D721Med (cell line): ENCODE measurements at regions not wholly inside any gene's neighbourhood (a gene's known extent, or its start where the extent isn't known, plus 50 kb on each side); places are given as distances from the start of the nearest gene placed in this dataset.

Experiments
- DNase-seq: peaks from one replicate; pipeline ENCODE4 v3.0.0; 2011; ENCODE audit warnings: low spot score; ENCODE audit not compliant: insufficient read length
- FAIRE-seq: peaks from 2 replicates; lab custom pipeline; 2011; peaks lifted over from hg19 to GRCh38; lab: Jason Lieb, UNC
- TF ChIP-seq, protein P1 (sequence below): IDR thresholded peaks from 2 replicates; pipeline ENCODE4 v1.5.1; 2012; ENCODE audit warnings: mild to moderate bottlenecking, control low read depth; ENCODE audit not compliant: insufficient read depth; ENCODE audit errors: missing control alignments

DNA sequence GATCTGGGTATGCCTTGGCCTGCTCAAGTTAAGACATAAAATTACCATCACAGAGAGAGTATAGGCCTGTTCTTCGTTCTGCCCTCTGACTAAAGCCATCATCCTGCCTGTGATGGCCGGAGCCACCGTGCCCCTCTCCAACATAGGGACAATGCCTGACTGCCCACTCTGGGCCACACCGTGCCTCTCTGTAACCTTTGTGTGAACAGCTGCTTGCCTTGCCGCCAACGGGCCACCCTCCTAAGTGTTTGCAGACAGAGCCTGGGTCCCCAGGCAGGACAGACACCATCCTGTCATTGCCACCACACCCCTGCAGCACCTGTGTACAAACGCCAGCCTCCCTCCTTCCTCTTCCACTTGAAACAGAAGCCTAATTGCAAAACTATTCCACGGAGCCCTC, 298.7 kb upstream of the TENM3 start:
- TF ChIP-seq, protein P1, sequence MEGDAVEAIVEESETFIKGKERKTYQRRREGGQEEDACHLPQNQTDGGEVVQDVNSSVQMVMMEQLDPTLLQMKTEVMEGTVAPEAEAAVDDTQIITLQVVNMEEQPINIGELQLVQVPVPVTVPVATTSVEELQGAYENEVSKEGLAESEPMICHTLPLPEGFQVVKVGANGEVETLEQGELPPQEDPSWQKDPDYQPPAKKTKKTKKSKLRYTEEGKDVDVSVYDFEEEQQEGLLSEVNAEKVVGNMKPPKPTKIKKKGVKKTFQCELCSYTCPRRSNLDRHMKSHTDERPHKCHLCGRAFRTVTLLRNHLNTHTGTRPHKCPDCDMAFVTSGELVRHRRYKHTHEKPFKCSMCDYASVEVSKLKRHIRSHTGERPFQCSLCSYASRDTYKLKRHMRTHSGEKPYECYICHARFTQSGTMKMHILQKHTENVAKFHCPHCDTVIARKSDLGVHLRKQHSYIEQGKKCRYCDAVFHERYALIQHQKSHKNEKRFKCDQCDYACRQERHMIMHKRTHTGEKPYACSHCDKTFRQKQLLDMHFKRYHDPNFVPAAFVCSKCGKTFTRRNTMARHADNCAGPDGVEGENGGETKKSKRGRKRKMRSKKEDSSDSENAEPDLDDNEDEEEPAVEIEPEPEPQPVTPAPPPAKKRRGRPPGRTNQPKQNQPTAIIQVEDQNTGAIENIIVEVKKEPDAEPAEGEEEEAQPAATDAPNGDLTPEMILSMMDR = no peak
- FAIRE-seq (no peak), DNase-seq (no peak)

DNA sequence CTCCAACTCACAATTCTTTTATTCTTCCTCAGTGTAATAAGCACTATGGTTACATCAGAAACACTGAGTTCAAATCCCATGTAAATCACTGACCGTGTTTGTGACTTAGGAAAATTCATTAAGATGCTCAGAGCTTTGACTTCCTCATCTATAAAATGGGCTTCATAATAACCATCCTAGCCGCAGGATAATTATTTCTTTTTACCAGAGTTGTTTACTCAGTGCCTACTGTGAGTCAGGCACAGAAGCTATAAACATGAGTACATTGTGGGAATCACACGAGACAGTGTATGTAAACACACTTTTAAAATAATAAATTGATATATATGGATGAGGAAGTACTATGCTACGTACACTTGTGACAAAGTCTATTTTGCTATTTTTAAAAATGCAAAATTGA, 296.3 kb upstream of the TENM3 start:
- TF ChIP-seq, protein P1 = no peak
- FAIRE-seq (no peak), DNase-seq (no peak)

DNA sequence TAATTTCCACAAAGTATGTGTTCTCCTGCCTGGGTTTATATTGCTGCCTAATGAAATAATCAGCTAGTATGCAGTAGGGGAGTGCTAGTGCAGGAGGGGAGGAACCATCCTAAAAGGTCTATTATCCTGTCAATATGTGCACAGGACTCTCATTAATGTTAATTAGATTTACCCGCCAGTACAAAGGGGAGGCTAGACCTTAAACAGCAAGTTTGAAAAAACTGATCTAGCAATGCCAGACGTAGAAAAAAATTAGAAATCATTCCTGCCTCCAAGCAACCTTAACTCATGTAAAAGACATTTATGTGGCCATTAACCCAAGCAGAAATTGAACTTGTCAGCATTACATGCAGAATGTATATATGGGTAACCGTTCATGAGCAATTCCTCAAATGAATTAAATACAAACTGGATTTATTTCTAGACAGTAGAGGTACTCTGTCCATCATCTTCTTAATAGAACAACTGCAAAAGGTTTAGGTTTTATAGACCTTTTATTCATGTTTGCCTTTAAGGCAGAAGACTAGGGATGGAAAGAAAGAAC, 294.3 kb upstream of the TENM3 start:
- DNase-seq (no peak), FAIRE-seq (no peak)
- TF ChIP-seq, protein P1 = no peak

DNA sequence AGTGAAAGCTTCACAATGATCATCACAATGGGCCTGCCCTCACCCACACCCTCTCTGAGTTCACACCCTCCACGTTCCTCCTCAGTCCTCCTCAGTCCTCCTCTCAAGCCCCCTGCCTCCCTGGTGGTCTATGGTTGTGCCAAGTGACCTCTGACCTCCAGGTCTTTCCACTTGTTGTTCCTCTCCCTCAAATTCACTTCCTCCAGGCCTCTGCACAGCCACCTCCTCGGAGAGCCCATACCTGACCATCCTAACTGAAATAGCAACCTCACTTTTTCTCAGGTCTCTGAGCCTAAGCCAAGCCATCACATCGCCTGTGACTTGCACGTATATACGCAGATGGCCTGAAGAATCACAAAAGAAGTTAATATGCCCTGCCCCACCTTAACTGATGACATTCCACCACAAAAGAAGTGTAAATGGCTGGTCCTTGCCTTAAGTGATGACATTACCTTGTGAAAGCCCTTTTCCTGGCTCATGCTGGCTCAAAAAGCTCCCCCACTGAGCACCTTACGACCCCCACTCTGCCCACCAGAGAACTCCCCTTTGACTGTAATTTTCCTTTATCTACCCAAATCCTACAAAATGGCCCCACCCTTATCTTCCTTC, 293.4 kb upstream of the TENM3 start:
- FAIRE-seq = no peak
- DNase-seq = no peak
- TF ChIP-seq, protein P1 = no peak

DNA sequence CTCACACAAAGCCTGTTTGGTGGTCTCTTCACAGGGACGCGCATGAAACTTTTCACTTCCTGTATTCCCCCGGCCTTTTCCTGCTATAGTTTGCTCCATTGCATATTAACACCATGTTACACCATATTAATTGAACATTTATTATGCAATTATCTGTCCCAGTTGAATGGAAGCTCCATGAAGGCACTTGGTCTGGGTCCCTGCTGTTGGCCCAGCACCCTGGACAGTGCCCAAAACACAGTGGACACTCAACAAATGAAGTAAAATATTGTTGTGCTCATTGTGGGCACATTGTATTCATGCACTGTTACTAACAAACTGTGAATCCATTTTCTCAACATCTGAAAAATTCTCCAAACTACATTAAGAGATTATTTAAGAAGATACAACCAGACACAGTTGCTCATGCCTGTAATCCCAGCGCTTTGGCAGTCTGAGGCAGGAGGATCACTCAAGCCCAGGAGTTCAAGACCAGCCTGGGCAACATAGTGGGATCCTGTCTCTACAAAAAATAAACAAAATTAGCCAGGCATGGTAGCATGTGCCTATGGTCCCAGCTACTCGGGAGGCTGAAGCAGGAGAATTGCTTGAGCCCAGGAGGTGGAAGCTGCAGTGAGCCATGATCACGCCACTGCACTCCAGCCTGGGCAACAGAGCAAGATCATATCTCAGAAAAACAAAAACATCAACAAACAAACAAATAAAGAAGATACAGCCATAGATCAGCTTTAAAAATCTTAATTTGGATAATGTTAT, 292.7 kb upstream of the TENM3 start:
- TF ChIP-seq, protein P1 = no peak
- DNase-seq (no peak), FAIRE-seq (no peak)

DNA sequence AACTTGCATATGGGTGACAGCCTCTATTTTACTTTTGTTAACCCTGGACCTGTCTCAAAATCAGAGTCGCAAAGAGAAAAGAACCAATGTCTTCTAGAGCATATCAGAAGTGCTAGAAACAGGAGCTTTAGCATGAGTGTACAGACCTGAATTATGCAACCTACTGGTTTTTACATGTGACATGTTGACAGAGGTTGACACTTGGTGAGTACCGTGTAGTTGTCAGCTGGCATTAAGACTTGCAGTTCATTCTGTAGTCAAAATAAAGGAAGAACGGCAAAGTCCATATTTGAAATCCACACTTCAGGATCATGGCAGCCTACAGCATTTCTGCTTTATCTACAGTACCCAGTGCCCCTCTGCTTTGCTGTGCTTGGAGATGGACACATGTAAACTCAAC, 291.9 kb upstream of the TENM3 start:
- DNase-seq = no peak
- TF ChIP-seq, protein P1 = no peak
- no peak for FAIRE-seq

DNA sequence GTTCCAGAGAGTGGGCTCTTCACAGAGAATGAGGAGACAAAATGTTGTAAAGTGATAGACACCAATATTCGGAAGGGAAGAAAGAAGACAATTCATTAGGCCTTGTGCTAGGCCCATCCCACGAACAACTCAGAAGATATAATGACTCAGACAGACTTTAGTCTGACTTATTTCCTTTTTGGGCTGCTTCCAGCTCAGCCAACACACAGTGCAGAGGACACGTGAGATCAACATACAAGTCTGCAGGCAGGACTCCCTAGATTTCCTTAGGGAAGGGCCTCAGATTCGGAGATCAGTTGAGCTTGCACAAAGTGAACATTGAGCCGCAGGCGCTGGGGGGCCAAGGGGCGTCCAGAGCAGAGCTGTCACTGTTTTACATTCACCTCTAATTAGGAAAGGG, 290.7 kb upstream of the TENM3 start:
- TF ChIP-seq, protein P1 = no peak
- FAIRE-seq (no peak), DNase-seq (no peak)
